GM18498 (cell line): ENCODE measurements at regions not wholly inside any gene's neighbourhood (a gene's known extent, or its start where the extent isn't known, plus 50 kb on each side); places are given as distances from the start of the nearest gene placed in this dataset.
"Not testable (repeated sequence)": the region's sequence is repeated elsewhere in the genome, so short reads cannot be mapped to it uniquely, and the experiment has no call there.

Experiments used
- ATAC-seq: cut with Tn5 transposase; IDR thresholded peaks from one replicate; pipeline ENCODE4 v1.9.1; 2021; ENCODE audit warnings: mild to moderate bottlenecking, moderate library complexity; ENCODE audit not compliant: unreplicated experiment

DNA sequence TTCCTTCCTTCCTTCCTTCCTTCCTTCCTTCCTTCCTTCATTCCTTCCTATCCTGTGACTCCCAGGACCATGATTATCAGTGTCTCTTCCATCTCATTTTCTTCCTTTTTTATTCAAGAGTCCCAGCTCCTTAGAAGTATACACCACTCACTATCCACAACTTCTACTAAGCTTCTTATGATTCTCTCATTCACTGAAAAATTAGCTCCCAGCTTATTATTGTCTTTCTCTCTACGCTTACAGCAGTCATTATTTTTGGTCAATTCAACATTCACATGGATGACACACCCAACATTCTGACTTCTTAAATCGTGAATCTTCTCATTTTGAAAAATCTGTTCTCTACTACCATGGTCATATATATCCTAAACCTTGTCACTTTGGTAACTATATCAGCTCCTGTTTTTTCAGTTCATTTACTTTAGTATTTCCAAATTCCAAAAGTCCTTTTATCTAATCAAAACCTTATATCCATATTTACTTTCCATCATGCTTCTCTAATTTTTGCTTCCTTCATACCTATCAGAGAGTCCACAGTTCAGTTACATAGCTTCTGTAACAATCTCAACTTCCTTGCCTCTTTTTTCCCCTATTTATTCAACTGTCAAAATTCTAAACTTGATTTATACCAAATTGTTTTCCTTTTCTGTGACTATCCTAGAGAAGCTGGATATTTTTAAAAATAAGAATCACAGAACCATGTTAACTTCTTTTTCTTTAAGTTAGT, 677.5 kb downstream of the RAPGEF2 start:
- no peak for ATAC-seq

DNA sequence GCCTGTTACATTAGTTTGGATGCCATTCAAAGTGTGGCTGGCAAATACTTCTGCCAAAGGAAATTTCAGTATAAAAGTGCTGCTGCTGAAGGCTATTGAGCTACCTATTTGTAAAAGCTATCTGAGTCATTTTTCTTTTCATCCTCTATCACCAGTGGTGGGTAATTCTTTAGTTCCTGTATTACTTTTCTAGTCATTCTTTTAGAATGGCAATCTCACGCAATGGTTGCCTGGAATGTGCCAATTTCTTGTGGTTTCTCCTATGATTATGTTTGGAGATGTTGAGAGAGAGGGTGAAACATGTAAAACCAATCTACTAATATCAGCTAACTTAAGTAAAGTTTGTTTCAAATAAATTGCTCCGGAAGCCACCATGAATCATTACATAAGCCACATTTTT, 685.0 kb downstream of the RAPGEF2 start:
- no peak for ATAC-seq

DNA sequence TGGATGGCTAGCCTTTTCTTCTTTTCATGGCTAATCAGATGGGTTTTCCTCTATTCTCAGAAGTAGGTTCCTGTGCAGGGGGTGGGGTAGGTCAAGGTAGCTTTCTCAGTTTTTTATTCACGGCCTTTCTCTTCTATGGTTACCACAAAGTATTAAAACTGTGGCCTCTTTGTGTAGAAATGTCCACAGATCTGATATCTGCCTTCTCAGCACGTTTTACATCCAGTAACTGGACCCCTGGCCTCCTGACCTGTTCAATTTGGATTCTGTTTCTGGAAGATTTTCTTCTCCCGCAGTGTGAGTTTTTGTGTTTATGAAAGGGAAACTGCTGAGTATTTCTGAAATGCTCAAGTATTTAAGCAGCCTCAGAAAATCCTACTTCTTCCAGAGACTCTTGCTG, 688.5 kb downstream of the RAPGEF2 start:
- ATAC-seq = no peak

DNA sequence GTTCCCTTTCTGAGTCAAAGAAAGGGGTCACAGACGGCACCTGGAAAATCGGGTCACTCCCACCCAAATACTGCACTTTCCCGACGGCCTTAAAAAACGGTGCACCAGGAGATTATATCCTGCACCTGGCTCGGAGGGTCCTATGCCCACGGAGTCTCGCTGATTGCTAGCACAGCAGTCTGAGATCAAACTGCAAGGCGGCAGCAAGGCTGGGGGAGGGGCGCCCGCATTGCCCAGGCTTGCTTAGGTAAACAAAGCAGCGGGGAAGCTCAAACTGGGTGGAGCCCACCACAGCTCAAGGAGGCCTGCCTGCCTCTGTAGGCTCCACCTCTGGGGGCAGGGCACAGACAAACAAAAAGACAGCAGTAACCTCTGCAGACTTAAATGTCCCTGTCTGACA, 701.7 kb downstream of the RAPGEF2 start:
- ATAC-seq = not testable (repeated sequence)

DNA sequence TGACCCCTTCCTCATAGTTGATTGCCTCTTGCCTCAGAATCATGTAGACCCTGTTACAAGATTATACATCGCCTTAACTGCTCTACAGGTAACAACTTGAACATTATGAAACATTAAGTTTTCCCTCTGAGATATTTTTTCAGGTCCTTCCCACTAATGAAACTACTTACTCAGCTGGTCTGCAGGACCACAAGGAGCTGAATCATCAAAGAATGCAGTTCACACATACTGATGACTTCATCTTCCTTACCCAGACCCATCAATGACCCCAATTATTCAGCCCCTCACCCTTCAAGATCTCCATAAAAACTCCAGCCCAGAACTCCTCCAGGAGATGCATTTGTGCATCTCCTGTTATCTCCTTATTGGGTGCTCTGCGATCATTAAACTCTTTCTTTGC, 720.9 kb downstream of the RAPGEF2 start:
- no peak for ATAC-seq

DNA sequence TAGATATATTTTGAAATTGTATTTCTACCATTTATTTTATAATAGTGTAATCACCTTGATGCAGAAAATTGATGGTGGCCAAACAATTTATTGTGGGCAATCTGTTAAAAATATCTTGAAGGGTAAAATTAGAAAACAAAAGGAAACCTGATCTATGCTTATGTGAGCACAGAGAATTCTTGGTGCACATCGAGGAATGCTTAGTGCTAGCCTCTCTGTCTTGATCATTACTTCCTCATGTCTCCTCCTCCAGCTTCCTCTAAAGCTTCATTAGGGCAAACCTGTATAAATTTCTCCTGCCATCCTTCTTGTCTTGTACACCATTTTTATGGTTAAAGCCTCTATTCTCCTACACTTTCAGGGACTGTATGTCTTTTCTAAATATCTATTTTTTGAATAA, 725.8 kb downstream of the RAPGEF2 start:
- no peak for ATAC-seq

DNA sequence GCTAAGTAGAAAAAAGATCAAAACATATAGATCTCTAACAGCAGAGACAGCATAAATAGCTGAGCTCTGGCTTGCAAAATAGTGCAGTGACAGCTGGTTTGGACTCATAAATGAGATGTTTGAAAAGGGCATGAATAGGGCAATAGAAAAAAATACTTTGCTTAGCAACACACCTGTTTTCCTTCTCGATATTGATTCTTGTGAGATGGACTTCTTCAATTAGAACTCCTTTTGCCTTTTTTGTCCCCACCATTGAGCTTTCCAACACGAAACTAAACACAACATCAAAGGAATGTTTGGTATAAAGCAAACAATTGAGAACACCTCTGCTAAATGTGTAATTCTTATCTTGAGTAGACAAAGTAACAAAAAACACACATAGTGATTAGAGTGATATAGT, 726.3 kb downstream of the RAPGEF2 start:
- ATAC-seq = no peak

DNA sequence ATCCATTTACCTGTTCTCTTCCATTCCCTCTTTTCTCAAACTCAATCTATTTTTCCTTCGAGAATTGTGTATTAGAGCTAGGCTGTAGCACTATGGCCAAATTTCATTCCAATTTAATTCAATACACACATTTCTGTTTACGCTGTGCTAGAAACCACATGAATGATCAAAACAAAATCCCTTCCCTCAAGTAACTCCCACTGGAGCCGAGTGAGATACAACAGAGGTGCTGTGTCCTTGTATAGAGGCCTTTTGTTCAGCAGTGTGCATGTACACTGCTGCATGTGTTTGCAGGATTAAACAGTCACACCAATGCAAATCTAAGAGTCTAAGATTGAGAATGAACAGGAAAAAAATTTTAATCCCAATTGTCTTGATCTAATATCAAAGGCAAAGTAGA, 734.2 kb downstream of the RAPGEF2 start:
- no peak for ATAC-seq

DNA sequence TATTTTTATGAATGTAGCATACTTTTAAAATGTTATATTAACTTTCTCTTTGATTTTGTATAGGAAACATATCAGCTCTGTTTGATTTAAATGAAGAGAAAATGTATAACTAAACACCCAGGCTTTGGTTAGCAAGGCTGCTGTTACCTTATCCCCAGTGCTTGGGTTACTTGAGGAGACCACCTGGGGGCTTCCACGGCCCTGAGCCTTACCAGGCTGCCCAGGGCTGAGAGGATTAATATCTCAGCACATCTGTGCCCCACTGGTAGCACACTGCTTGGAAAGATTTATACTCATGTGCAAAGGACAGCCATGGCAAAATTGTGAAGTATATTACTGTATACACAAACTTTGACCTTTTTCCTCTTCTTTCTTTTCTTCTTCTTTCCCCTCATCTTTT, 752.9 kb downstream of the RAPGEF2 start:
- no peak for ATAC-seq

DNA sequence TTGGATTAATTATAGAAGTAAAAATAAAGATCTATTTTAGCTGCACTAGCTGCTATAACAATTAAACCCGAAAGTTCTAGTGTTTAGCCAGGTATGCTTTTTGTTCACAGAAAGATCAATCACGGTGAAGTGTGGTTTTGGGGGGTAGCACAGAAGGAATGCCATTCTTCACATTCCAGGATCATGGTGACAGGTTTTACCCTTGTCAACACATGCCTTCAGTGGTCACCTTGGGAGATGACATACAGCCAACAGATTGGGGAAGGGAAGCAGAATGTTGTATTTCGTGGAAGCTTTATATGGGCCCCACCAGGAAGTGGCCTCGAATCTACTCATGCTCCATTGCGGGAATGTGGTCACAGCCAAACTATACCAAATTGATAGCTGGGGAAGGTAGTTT, 753.6 kb downstream of the RAPGEF2 start:
- ATAC-seq = no peak

DNA sequence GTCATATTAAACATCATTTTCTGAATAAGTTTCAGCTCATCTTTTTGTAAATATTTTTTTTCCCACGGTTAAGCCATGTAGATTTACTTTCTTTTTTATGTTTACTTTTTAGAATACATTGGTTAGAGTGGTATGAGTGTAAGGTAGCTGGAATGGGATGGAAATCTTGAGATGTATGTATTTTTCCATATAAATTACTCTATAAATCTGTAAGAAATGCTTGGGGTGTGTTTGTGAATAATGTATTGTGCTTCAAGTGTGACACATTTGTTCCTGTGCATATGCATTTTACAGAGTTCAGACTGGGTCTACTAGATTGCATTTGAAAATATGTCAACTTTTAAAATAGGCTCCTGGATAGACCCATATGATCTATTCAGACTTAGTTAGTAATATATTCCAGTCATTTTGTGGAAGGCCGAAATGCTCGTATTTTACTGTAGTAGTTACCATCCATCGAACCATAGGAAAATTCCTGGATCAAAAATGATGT, 756.8 kb downstream of the RAPGEF2 start:
- no peak for ATAC-seq

DNA sequence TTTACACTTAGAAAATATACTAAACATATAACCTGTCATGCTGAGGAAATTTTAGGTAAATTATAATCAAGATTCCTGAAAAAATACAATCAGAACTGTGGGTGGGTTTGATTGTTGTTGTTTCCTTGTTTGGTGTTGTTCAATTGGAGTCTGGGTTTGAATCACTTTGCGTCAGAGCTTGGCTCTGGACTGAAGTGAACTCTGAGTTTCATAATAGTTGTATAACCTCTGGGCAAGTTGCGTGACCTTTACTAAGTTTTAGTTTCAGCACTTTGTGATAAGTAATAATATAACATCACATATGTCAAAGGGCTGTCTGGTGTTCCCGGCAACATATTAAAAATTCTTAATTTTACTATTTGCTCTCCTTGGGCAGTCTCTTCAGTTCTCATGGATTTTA, 758.1 kb downstream of the RAPGEF2 start:
- ATAC-seq = no peak

DNA sequence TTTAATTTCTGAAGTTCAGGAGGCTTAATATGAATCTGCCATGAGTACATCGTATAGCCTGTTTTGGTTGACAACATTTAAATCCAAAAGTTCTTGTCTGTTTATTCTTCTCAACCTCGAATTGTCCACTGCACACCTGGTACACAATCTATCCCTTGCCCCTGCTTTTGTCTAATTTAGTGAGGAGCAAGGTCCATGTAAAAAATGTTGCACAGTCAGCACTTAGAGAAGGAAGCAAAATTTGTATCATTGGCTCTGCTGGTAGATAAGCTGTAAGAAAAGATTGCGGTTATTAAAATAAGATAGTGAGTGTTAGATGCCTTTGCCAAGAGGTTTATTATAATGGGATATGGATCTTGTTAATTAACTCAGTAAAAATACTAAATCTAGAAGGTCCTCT, 761.5 kb downstream of the RAPGEF2 start:
- no peak for ATAC-seq

DNA sequence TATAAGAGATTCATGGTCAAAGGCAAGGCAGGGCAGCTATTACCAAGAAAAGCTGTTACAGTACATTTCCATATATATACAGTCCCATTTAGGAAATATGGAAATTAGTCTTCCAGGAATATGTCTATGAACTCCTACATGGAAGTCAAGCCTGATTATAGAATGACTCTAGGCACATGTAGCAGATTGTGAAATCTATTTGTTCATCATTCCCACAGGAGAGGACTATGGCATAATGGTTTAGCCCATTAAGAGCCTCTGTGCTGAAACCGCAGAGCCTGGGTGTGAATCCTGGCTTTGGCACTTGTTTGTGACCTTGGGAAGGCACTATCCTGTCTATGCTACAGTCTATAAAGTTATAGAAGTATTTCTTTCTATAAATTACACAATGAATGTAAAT, 764.8 kb downstream of the RAPGEF2 start:
- ATAC-seq = no peak

DNA sequence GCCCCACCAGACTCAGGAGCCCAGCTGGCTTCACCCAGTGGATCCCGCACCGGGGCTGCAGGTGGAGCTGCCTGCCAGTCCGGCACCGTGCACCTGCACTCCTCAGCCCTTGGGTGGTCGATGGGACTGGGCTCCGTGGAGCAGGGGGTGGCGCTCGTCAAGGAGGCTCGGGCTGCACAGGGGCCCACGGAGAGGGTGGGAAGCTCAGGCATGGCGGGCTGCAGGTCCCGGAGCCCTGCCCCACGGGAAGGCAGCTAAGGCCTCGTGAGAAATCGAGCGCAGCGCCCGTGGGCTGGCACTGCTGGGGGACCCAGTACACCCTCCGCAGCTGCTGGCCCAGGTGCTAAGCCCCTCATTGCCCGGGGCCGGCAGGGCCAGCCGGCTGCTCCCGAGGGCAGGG, 766.1 kb downstream of the RAPGEF2 start:
- not testable (repeated sequence) for ATAC-seq

DNA sequence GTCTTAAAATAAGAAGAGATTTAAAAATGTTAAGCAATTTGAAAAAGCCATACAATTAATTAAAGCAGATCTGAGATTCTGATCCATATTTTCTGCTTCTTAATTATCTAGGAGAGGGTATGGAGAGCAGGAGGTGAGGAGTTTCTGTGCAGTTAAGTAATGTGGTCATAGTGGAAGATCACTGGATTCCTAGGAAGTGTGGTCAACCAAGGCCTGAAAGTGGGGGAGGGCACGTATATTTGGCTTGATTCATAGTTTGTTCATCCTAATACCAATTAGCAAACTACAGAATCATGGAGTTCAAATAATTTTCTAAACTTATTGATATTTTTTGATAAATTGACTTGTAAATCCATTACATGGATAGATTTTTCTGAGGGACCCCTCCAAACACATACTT, 768.3 kb downstream of the RAPGEF2 start:
- no peak for ATAC-seq

DNA sequence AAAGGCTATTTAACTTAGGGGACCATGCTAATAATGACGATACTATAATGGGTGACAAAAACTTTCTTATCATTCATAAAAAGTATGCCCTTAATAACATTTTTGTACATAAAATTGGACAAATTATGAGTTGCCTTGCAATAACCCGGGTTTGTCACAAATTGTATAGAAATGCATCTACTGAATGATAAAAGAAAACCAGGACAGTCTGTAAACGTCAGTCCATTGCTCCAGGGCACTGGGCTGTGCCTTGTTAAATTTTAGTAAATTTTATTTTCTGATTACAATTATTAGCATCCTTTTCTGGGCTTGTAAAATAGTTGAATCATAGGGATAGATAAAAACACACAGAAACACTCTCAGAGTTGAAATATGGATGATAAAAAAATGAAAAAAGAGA, 778.3 kb downstream of the RAPGEF2 start:
- no peak for ATAC-seq

DNA sequence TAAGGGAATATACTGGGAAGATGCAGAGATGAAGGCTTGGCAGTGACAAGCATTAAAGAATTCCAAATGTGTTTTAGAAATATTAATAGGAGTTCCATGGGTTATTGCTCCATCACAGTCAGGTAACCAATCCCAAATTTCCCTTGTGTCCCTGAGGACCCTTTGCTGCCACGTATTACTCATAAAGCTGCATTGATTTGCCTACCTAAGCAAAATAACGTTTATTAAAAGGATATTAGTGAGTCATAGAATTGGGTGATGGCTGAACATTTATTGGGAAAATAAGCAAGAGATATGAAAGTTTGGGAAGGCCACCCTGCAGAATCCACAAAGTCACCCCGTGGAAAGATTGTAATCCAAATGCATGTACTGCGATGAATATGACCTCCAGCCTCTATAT, 782.1 kb downstream of the RAPGEF2 start:
- ATAC-seq = no peak

DNA sequence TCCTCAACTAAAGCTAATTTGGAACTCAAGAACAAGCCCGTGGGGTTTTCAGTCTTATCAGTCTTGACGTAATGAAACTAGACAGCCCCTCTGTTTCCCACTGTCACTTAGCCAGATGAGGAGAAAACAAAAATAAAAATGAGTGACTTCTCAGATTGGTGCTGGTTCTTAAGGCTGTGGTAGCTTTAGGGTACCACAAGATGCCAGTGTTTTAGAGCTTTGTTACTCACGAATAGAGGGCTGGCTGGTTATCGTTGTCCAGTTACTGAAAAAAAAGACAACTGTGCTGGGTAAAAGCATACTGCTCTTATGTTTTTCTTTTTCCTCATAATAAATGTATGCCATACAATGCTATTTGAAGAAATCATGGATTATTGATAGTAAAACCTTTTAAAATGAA, 796.7 kb downstream of the RAPGEF2 start:
- ATAC-seq = no peak

DNA sequence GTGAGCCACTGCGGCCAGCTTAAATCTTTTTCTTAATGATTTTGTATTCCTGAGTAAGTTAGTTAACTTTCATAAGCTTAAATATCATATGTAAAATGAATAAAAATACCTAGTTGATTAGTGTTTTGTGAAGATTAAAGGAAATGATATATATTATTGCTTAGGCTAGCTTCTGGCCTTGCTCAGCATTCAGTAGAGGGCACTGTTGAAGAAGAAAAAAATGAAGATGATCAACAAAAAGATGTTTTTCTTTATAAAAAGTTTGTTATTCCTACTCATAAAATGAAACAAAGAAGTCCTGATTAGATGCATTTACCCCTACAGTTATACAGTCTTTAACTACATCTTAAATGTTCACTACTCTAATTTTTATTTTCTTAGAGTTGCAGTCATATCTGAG, 797.7 kb downstream of the RAPGEF2 start:
- no peak for ATAC-seq

DNA sequence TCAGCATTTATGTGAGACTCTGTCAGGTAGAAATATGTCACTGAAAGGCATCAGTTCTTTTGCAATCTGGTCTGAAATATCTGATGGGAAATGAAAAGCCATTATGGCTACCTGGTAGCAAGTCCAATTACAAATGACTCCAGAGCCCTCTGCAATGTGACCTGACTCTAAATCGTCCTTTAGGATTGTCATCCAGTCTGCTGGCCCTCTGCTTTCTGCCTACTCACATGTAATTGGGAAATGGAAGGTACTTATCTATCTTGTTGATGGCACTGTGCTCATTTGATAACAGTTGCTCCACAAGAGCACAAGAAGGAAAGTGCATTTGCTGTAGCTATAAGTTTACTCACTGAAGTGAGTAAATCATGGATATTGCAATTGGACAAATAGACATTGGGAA, 799.8 kb downstream of the RAPGEF2 start:
- ATAC-seq = no peak

DNA sequence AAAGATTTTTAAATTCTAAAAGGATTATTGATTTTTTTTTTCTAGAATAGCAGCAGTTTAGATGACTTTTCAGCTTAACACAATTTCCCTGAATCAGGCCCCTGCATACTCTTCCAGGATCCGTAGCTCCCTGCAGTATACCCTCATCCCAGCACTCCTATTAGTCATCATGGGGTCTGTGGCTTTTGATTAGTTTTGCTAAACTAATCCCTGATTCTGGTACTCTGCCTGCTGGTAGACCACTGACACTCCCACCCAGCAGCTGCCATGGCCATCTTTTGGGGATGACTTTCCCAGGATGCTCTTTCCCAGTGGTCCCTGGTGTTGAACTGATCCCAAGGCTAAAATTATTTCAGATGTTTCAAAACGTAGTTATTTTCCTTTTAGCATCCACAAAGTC, 802.0 kb downstream of the RAPGEF2 start:
- no peak for ATAC-seq

DNA sequence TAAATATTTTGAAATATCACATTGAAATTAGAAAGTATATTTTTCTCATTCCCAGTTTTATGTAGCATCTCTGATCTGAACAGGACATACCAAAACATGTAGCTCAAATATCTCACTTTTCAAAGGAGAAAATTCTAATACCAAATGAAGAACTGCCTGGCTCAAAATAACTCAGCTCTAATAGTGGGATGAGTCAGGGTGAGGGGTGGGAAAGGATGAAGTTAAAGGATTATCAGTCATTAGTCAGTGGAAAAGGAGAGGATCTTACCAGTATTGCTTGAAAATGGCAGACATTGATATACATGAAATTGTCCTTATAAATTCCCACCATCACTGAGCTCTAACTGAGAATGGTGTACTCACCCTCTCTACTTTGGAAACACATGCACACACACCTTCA, 803.2 kb downstream of the RAPGEF2 start:
- no peak for ATAC-seq
